Mesenchymal stem cell (in vitro differentiated cells and primary cell): ENCODE measurements at regions not wholly inside any gene's neighbourhood (a gene's known extent, or its start where the extent isn't known, plus 50 kb on each side); places are given as distances from the start of the nearest gene placed in this dataset.

Source experiments
- DNase-seq: peaks from one replicate; pipeline ENCODE4 v3.0.0-alpha.2; 2013
- H2AFZ ChIP-seq: one replicate; pipeline ENCODE4 v1.6.1; 2013; ENCODE audit warnings: low read depth, mild to moderate bottlenecking, control low read depth, inconsistent platforms, low read length, moderate library complexity
- H2AK5ac ChIP-seq: 2 replicates; pipeline ENCODE4 v1.6.1; 2013; ENCODE audit warnings: low read length, moderate library complexity, mild to moderate bottlenecking, inconsistent platforms; ENCODE audit not compliant: severe bottlenecking
- H2BK120ac ChIP-seq: one replicate; pipeline ENCODE4 v1.6.1; 2013; ENCODE audit warnings: low read depth, mild to moderate bottlenecking, inconsistent platforms, low read length, moderate library complexity
- H2BK12ac ChIP-seq, 2 experiments: one replicate each; pipeline ENCODE4 v1.6.1; 2013; ENCODE audit warnings: inconsistent platforms in 2 of 2, low read length in 2 of 2, mild to moderate bottlenecking in 2 of 2, moderate library complexity in 2 of 2, control low read depth in 1 of 2
- H2BK15ac ChIP-seq: one replicate; pipeline ENCODE4 v1.6.1; 2013; ENCODE audit warnings: mild to moderate bottlenecking, low read depth, inconsistent platforms; ENCODE audit not compliant: poor library complexity, severe bottlenecking
- H2BK5ac ChIP-seq: 2 replicates; pipeline ENCODE4 v1.6.1; 2013; ENCODE audit warnings: low read depth, mild to moderate bottlenecking, low read length, control low read depth, inconsistent platforms; ENCODE audit not compliant: poor library complexity, severe bottlenecking
- H3K14ac ChIP-seq, 2 experiments: one replicate each; pipeline ENCODE4 v1.6.1; 2013; ENCODE audit warnings: inconsistent platforms in 2 of 2, low read length in 2 of 2, control low read depth in 1 of 2, mild to moderate bottlenecking in 1 of 2, moderate library complexity in 1 of 2
- H3K18ac ChIP-seq, 2 experiments: one replicate each; pipeline ENCODE4 v1.6.1; 2013; ENCODE audit warnings: inconsistent platforms in 2 of 2, low read length in 2 of 2, control low read depth in 1 of 2, low read depth in 1 of 2, mild to moderate bottlenecking in 1 of 2
- H3K23ac ChIP-seq, 2 experiments: one replicate each; pipeline ENCODE4 v1.6.1; 2013; ENCODE audit warnings: inconsistent platforms in 2 of 2, low read length in 2 of 2, mild to moderate bottlenecking in 2 of 2, moderate library complexity in 2 of 2, control low read depth in 1 of 2
- H3K27ac ChIP-seq: 2 replicates; pipeline ENCODE4 v1.5.1; 2013; ENCODE audit warnings: mild to moderate bottlenecking, moderate library complexity, low read length, control low read depth, inconsistent platforms; ENCODE audit not compliant: poor library complexity, severe bottlenecking
- H3K27me3 ChIP-seq, 2 experiments: 2 replicates each; pipeline versions ENCODE4 v1.6.1 to v1.7.0; 2013; ENCODE audit warnings: low read length in 2 of 2, mild to moderate bottlenecking in 2 of 2, moderate library complexity in 2 of 2, control low read depth in 1 of 2, inconsistent platforms in 1 of 2; ENCODE audit not compliant: control insufficient read depth in 1 of 2, insufficient read depth in 1 of 2
- H3K36me3 ChIP-seq, 2 experiments: 2 replicates each; pipeline versions ENCODE4 v1.6.1 to v1.7.0; 2013; ENCODE audit warnings: low read length in 2 of 2, control low read depth in 1 of 2, inconsistent platforms in 1 of 2, low read depth in 1 of 2, mild to moderate bottlenecking in 1 of 2; ENCODE audit not compliant: insufficient read depth in 2 of 2, control insufficient read depth in 1 of 2
- H3K4ac ChIP-seq, 2 experiments: one replicate each; pipeline ENCODE4 v1.6.1; 2013; ENCODE audit warnings: inconsistent platforms in 2 of 2, low read length in 2 of 2, mild to moderate bottlenecking in 2 of 2, moderate library complexity in 2 of 2, control low read depth in 1 of 2, low read depth in 1 of 2
- H3K4me1 ChIP-seq: 2 replicates; pipeline ENCODE4 v1.6.1; 2013; ENCODE audit warnings: low read depth, low read length, control low read depth; ENCODE audit not compliant: control insufficient read depth, insufficient read depth
- H3K4me2 ChIP-seq: 2 replicates; pipeline ENCODE4 v1.6.1; 2013; ENCODE audit warnings: low read length, mild to moderate bottlenecking, inconsistent platforms; ENCODE audit not compliant: poor library complexity, severe bottlenecking
- H3K4me3 ChIP-seq, 2 experiments: 2 replicates each; pipeline versions ENCODE4 v1.5.1 to v1.7.0; 2013; ENCODE audit warnings: low read length in 2 of 2, mild to moderate bottlenecking in 2 of 2, control low read depth in 1 of 2, low read depth in 1 of 2; ENCODE audit not compliant: insufficient read depth in 1 of 2
- H3K79me1 ChIP-seq: replicated peaks from 2 replicates; pipeline ENCODE4 v1.6.1; 2013; ENCODE audit warnings: mild to moderate bottlenecking, control low read depth, low read length, inconsistent platforms; ENCODE audit not compliant: poor library complexity, severe bottlenecking
- H3K9ac ChIP-seq: 2 replicates; pipeline ENCODE4 v1.7.0; 2013; ENCODE audit warnings: mild to moderate bottlenecking, low read length, moderate library complexity
- H3K9me3 ChIP-seq: 2 replicates; pipeline ENCODE4 v1.7.0; 2013; ENCODE audit warnings: mild to moderate bottlenecking, low read length; ENCODE audit not compliant: control insufficient read depth
- H4K8ac ChIP-seq: one replicate; pipeline ENCODE4 v1.6.1; 2013; ENCODE audit warnings: inconsistent platforms, mild to moderate bottlenecking, low read length, moderate library complexity
- H4K91ac ChIP-seq: one replicate; pipeline ENCODE4 v1.6.1; 2013; ENCODE audit warnings: mild to moderate bottlenecking, low read length, inconsistent platforms
- WGBS: methylation state at CpG from one replicate; pipeline ENCODE4 v1.1.7; 2013; ENCODE audit warnings: mixed read lengths; 5-methylcytosine and 5-hydroxymethylcytosine counted together

- no peak overlapping the region for H4K91ac ChIP-seq
- H3K4me3 ChIP-seq = no peak overlapping the region
- no peaks in the 10 kb centered on the region for H3K36me3 ChIP-seq
- H2BK120ac ChIP-seq = no peak overlapping the region
- H3K4me1 ChIP-seq = peaks cover 1% of the 10 kb centered on the region
- H3K4me2 ChIP-seq = no peak overlapping the region
- H3K27me3 ChIP-seq = no peaks in the 10 kb centered on the region
- H2BK12ac ChIP-seq = no peak overlapping the region
- no peak overlapping the region for H3K18ac ChIP-seq
- no peaks in the 10 kb centered on the region for H3K79me1 ChIP-seq
- no peak overlapping the region for H2BK5ac ChIP-seq
- H2BK15ac ChIP-seq = no peak overlapping the region
- no peak for DNase-seq
- H3K27ac ChIP-seq = peak overlapping the region; percentile 26
- H3K14ac ChIP-seq = no peak overlapping the region
- no peak overlapping the region for H4K8ac ChIP-seq
- H3K4ac ChIP-seq = no peak overlapping the region
- H3K9ac ChIP-seq = no peak overlapping the region
- H2AK5ac ChIP-seq = no peak overlapping the region
- peaks cover 54% of the 10 kb centered on the region for H3K9me3 ChIP-seq
- no peak overlapping the region for H2AFZ ChIP-seq
- H3K23ac ChIP-seq = no peak overlapping the region
Observed at GRCh38 chr11:98143661-98144060, 877.1 kb upstream of the CNTN5 start.

DNA sequence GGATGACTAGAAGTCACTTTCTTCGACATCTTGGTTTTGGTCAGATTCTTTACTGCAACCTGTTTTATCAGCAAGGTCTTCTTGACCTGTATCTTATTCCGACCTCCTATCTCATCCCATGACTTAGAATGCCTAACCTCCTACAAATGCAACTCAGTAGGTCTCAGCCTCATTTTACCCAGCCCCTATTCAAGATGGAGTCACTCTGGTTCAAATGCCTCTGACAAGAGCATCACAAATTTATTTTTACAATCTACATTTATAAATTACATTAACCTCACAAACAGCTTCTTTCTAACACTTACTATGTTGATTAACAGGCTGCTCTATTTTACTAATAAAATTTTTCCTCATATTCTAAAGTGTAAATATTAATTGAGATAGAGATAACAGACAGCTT, 867.0 kb upstream of the CNTN5 start:
- no peaks in the 10 kb centered on the region for H3K27me3 ChIP-seq
- H3K4ac ChIP-seq = no peak overlapping the region
- H3K79me1 ChIP-seq = no peaks in the 10 kb centered on the region
- H2BK5ac ChIP-seq = no peak overlapping the region
- H2BK120ac ChIP-seq = no peak overlapping the region
- H4K91ac ChIP-seq = no peak overlapping the region
- H3K23ac ChIP-seq = no peak overlapping the region
- H3K4me2 ChIP-seq = no peak overlapping the region
- H3K9ac ChIP-seq = no peak overlapping the region
- H3K9me3 ChIP-seq = peaks cover 19% of the 10 kb centered on the region
- no peak overlapping the region for H4K8ac ChIP-seq
- no peak overlapping the region for H3K18ac ChIP-seq
- H2BK15ac ChIP-seq = no peak overlapping the region
- H2AFZ ChIP-seq = no peak overlapping the region
- DNase-seq = no peak
- 68% methylated on average over 2 of the region's 2 CpGs for WGBS
- H3K4me3 ChIP-seq = no peak overlapping the region
- no peak overlapping the region for H2BK12ac ChIP-seq
- H3K27ac ChIP-seq = no peak overlapping the region
- no peak overlapping the region for H3K14ac ChIP-seq
- no peaks in the 10 kb centered on the region for H3K4me1 ChIP-seq
- H3K36me3 ChIP-seq = no peaks in the 10 kb centered on the region
- no peak overlapping the region for H2AK5ac ChIP-seq

- no peak overlapping the region for H2BK12ac ChIP-seq
- H3K36me3 ChIP-seq = no peaks in the 10 kb centered on the region
- no peaks in the 10 kb centered on the region for H3K27me3 ChIP-seq
- H3K4me2 ChIP-seq = no peak overlapping the region
- H3K4me3 ChIP-seq = no peak overlapping the region
- H3K9ac ChIP-seq = no peak overlapping the region
- H3K79me1 ChIP-seq = no peaks in the 10 kb centered on the region
- H4K8ac ChIP-seq = no peak overlapping the region
- H3K4ac ChIP-seq = no peak overlapping the region
- no peak overlapping the region for H3K14ac ChIP-seq
- no peak overlapping the region for H2BK5ac ChIP-seq
- H3K18ac ChIP-seq = no peak overlapping the region
- no peak overlapping the region for H2BK120ac ChIP-seq
- H3K9me3 ChIP-seq = peaks cover 13% of the 10 kb centered on the region
- no peak overlapping the region for H2AK5ac ChIP-seq
- no peak overlapping the region for H2BK15ac ChIP-seq
- DNase-seq = no peak
- WGBS = 91% methylated on average over 3 of the region's 3 CpGs
- H2AFZ ChIP-seq = no peak overlapping the region
- no peaks in the 10 kb centered on the region for H3K4me1 ChIP-seq
- no peak overlapping the region for H3K23ac ChIP-seq
- no peak overlapping the region for H3K27ac ChIP-seq
- H4K91ac ChIP-seq = no peak overlapping the region
Observed at GRCh38 chr11:98155696-98156095, 865.1 kb upstream of the CNTN5 start.

DNA sequence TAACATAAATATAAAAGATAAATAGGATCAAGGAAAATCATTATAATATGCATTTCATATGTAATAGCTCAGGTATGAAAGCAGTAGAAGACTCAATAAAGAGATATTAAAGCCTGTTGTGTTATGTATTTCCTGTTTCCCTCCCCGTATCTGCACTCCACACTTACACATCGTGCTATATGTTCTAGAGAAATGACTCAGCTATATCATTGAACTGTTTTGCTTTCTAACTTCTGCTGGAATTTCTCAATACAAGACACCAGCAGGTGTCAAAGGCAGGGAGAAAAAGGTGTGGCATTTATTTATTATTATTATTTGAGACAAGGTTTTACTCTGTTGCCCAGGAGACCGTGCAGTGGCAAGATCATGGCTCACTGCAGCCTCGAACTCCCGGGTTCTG, 842.8 kb upstream of the CNTN5 start:
- no peak overlapping the region for H3K4ac ChIP-seq

More for the DNA sequence above, 842.8 kb upstream of the CNTN5 start:
- H2AK5ac ChIP-seq = no peak overlapping the region
- H3K27ac ChIP-seq = no peak overlapping the region
- no peak for DNase-seq
- H3K4me1 ChIP-seq = no peaks in the 10 kb centered on the region
- no peak overlapping the region for H2BK12ac ChIP-seq
- no peaks in the 10 kb centered on the region for H3K36me3 ChIP-seq
- H4K8ac ChIP-seq = no peak overlapping the region
- H2BK15ac ChIP-seq = no peak overlapping the region
- no peak overlapping the region for H2BK120ac ChIP-seq
- H3K9me3 ChIP-seq = peaks cover 24% of the 10 kb centered on the region
- H3K4me2 ChIP-seq = no peak overlapping the region
- no peak overlapping the region for H3K23ac ChIP-seq
- H3K27me3 ChIP-seq = no peaks in the 10 kb centered on the region
- H3K79me1 ChIP-seq = no peaks in the 10 kb centered on the region
- H3K18ac ChIP-seq = no peak overlapping the region
- no peak overlapping the region for H4K91ac ChIP-seq
- no peak overlapping the region for H2BK5ac ChIP-seq
- 88% methylated on average over 5 of the region's 5 CpGs for WGBS
- no peak overlapping the region for H3K4me3 ChIP-seq
- no peak overlapping the region for H2AFZ ChIP-seq
- H3K9ac ChIP-seq = no peak overlapping the region
- no peak overlapping the region for H3K14ac ChIP-seq
